ENCODE measurements at regions not wholly inside any gene's neighbourhood (a gene's known extent, or its start where the extent isn't known, plus 50 kb on each side); places are given as distances from the start of the nearest gene placed in this dataset.

- TF ChIP-seq GATA2 (IDR thresholded peaks at IDR 0.05; ENCODE audit: low read depth, low read length) (no peak), GATA3 (IDR thresholded peaks at IDR 0.05; ENCODE audit: low read depth, low read length) (no peak)
These were observed 214.1 kb downstream of the MEIS1 start for GRCh38 chr2:66649006-66649405.

Data from SH-SY5Y (cell line).